H1 (cell line): ENCODE measurements at regions not wholly inside any gene's neighbourhood (a gene's known extent, or its start where the extent isn't known, plus 50 kb on each side); places are given as distances from the start of the nearest gene placed in this dataset.

Source experiments
- CTCF ChIA-PET: fragments of 300-600 bp; sonication (Branson Sonifier 250); formaldehyde crosslinking; loops from one replicate; lab custom pipeline; 2021; ENCODE audit not compliant: partially characterized antibody; lab: Charles Lee
- POLR2A ChIA-PET: fragments of 300-600 bp; sonication (Branson Sonifier 250); formaldehyde crosslinking; loops from one replicate; lab custom pipeline; 2021; ENCODE audit warnings: inconsistent platforms; ENCODE audit not compliant: partially characterized antibody; lab: Charles Lee
- DNase-seq, 2 experiments: peaks; one replicate each; pipeline versions ENCODE4 v3.0.0 to v3.0.0-alpha.2; 2010 to 2022; ENCODE audit warnings: low spot score in 2 of 2, low read depth in 1 of 2, mixed read lengths in 1 of 2
- FAIRE-seq: peaks from 2 replicates; lab custom pipeline; 2011; peaks lifted over from hg19 to GRCh38; lab: Jason Lieb, UNC
- H2AFZ ChIP-seq: 2 replicates; pipeline ENCODE4 v1.8.1; 2012; ENCODE audit warnings: low read length, inconsistent platforms
- H2AK5ac ChIP-seq: 2 replicates; pipeline ENCODE4 v1.6.1; 2013; ENCODE audit warnings: low read depth, low read length
- H2BK120ac ChIP-seq: replicated peaks from 2 replicates; pipeline ENCODE3; 2013; ENCODE audit warnings: low read depth, low read length, inconsistent platforms
- H2BK12ac ChIP-seq: 2 replicates; pipeline ENCODE4 v1.6.1; 2013; ENCODE audit warnings: low read depth, low read length
- H2BK15ac ChIP-seq: 2 replicates; pipeline ENCODE4 v1.6.1; 2013; ENCODE audit warnings: low read length
- H2BK20ac ChIP-seq: 2 replicates; pipeline ENCODE4 v1.6.1; 2013; ENCODE audit warnings: low read length
- H2BK5ac ChIP-seq: 2 replicates; pipeline ENCODE4 v1.6.1; 2013; ENCODE audit warnings: low read depth, low read length
- H3K14ac ChIP-seq: 2 replicates; pipeline ENCODE4 v1.6.1; 2013; ENCODE audit warnings: inconsistent platforms; ENCODE audit not compliant: insufficient read length
- H3K18ac ChIP-seq: 2 replicates; pipeline ENCODE4 v1.6.1; 2013; ENCODE audit warnings: low read length; ENCODE audit errors: extremely low read depth
- H3K23ac ChIP-seq: 2 replicates; pipeline ENCODE4 v1.6.1; 2013; ENCODE audit warnings: inconsistent platforms; ENCODE audit not compliant: insufficient read length
- H3K23me2 ChIP-seq: 2 replicates; pipeline ENCODE4 v1.6.1; 2013; ENCODE audit warnings: low read depth, low read length
- H3K27ac ChIP-seq: 2 replicates; pipeline ENCODE4 v1.6.1; 2011; ENCODE audit warnings: low read depth, low read length, inconsistent platforms
- H3K27me3 ChIP-seq, 4 experiments: replicated peaks in 1 of 4; 1 replicate in 1 of 4; 2 replicates in 3 of 4; pipeline versions ENCODE4 v1.6.1 to v1.8.1; 2011 to 2013; ENCODE audit warnings: low read length in 3 of 4, mild to moderate bottlenecking in 3 of 4, inconsistent platforms in 2 of 4, mixed read lengths in 2 of 4, moderate library complexity in 1 of 4; ENCODE audit not compliant: control insufficient read depth in 3 of 4, insufficient read depth in 3 of 4; ENCODE audit errors: extremely low read depth in 1 of 4
- H3K36me3 ChIP-seq, 4 experiments: 2 replicates each; pipeline versions ENCODE4 v1.6.1 to v1.8.1; 2011 to 2013; ENCODE audit warnings: mild to moderate bottlenecking in 4 of 4, low read length in 3 of 4, moderate library complexity in 2 of 4, control low read depth in 1 of 4, inconsistent platforms in 1 of 4; ENCODE audit not compliant: insufficient read depth in 4 of 4, control insufficient read depth in 2 of 4
- H3K4ac ChIP-seq: replicated peaks from 2 replicates; pipeline ENCODE3; 2013; ENCODE audit warnings: low read length, low read depth, mixed read lengths, inconsistent platforms; ENCODE audit not compliant: insufficient read length
- H3K4me1 ChIP-seq, 4 experiments: replicated peaks in 1 of 4; 1 replicate in 1 of 4; 2 replicates in 3 of 4; pipeline versions ENCODE4 v1.6.1 to v1.8.1; 2011 to 2013; ENCODE audit warnings: low read length in 3 of 4, inconsistent platforms in 2 of 4, mixed read lengths in 1 of 4; ENCODE audit not compliant: insufficient read depth in 4 of 4, control insufficient read depth in 3 of 4
- H3K4me2 ChIP-seq, 2 experiments: 2 replicates each; pipeline versions ENCODE4 v1.6.1 to v1.8.1; 2011 to 2013; ENCODE audit warnings: low read depth in 2 of 2, low read length in 2 of 2, control low read depth in 1 of 2, inconsistent platforms in 1 of 2, mild to moderate bottlenecking in 1 of 2; ENCODE audit not compliant: insufficient read depth in 1 of 2
- H3K4me3 ChIP-seq, 4 experiments: fragments of 200-600, 300-600 bp in 1 of 4; sonication (generic), shearing (Covaris generic), sonication (Bioruptor Twin) in 1 of 4; 2 replicates each; pipeline versions ENCODE4 v1.5.1 to v1.8.1; 2011 to 2016; ENCODE audit warnings: low read length in 4 of 4, low read depth in 3 of 4, control low read depth in 2 of 4, inconsistent platforms in 2 of 4, mild to moderate bottlenecking in 2 of 4, mixed read lengths in 1 of 4, moderate library complexity in 1 of 4; ENCODE audit not compliant: insufficient read depth in 2 of 4; ENCODE audit errors: extremely low read depth in 1 of 4
- H3K56ac ChIP-seq: replicated peaks from 2 replicates; pipeline ENCODE3; 2013; ENCODE audit warnings: low read depth, mild to moderate bottlenecking, mixed read lengths, low read length, inconsistent platforms; ENCODE audit not compliant: insufficient read length
- H3K79me1 ChIP-seq: 2 replicates; pipeline ENCODE4 v1.6.1; 2013; ENCODE audit warnings: low read depth, low read length, control low read depth
- H3K79me2 ChIP-seq, 2 experiments: 2 replicates each; pipeline versions ENCODE4 v1.6.1 to v1.8.1; 2012 to 2013; ENCODE audit warnings: low read length in 2 of 2, mild to moderate bottlenecking in 2 of 2, inconsistent platforms in 1 of 2; ENCODE audit not compliant: insufficient read depth in 2 of 2, control insufficient read depth in 1 of 2
- H3K9ac ChIP-seq, 4 experiments: replicated peaks in 1 of 4; 1 replicate in 1 of 4; 2 replicates in 3 of 4; pipeline versions ENCODE4 v1.6.1 to v1.8.1; 2011 to 2013; ENCODE audit warnings: low read depth in 3 of 4, low read length in 3 of 4, control low read depth in 2 of 4, mild to moderate bottlenecking in 2 of 4, moderate library complexity in 2 of 4, inconsistent platforms in 1 of 4; ENCODE audit errors: extremely low read depth in 1 of 4
- H3K9me3 ChIP-seq, 2 experiments: 2 replicates each; pipeline versions ENCODE4 v1.6.1 to v1.8.1; 2012 to 2013; ENCODE audit warnings: mild to moderate bottlenecking in 2 of 2, moderate library complexity in 2 of 2, control low read depth in 1 of 2, inconsistent platforms in 1 of 2, low read depth in 1 of 2, low read length in 1 of 2, mixed read lengths in 1 of 2; ENCODE audit not compliant: insufficient read depth in 2 of 2
- H4K20me1 ChIP-seq, 2 experiments: replicated peaks in 1 of 2; 2 replicates each; pipeline versions ENCODE3 to v1.8.1; 2011 to 2013; ENCODE audit warnings: inconsistent platforms in 2 of 2, low read length in 2 of 2, mild to moderate bottlenecking in 1 of 2; ENCODE audit not compliant: insufficient read depth in 2 of 2, control insufficient read depth in 1 of 2
- H4K5ac ChIP-seq: 2 replicates; pipeline ENCODE4 v1.6.1; 2013; ENCODE audit warnings: low read length, low read depth, mixed read lengths, inconsistent platforms; ENCODE audit not compliant: insufficient read length
- H4K8ac ChIP-seq: 2 replicates; pipeline ENCODE4 v1.8.0; 2013; ENCODE audit warnings: mild to moderate bottlenecking, moderate library complexity, low read length, inconsistent platforms; ENCODE audit not compliant: insufficient read depth; ENCODE audit errors: extremely low read depth
- H4K91ac ChIP-seq: replicated peaks from 2 replicates; pipeline ENCODE3; 2013; ENCODE audit warnings: low read length, mixed read lengths, inconsistent platforms; ENCODE audit not compliant: insufficient read length
- FOSL1 ChIP-seq: IDR thresholded peaks from 2 replicates; pipeline ENCODE4 v1.6.1; 2011; ENCODE audit warnings: mild to moderate bottlenecking, low read depth, low read length, moderate library complexity; ENCODE audit not compliant: insufficient read depth
- JUND ChIP-seq: IDR thresholded peaks from 2 replicates; pipeline ENCODE4 v1.6.1; 2011; ENCODE audit warnings: mild to moderate bottlenecking, improper control_type of control experiment, low read length
- RXRA ChIP-seq: IDR thresholded peaks from 2 replicates; pipeline ENCODE4 v1.6.1; 2011; ENCODE audit warnings: low read depth, mild to moderate bottlenecking, low read length, moderate library complexity; ENCODE audit not compliant: insufficient read depth
- SP1 ChIP-seq: IDR thresholded peaks from 2 replicates; pipeline ENCODE4 v1.6.1; 2011; ENCODE audit warnings: low read depth, low read length
- SP4 ChIP-seq: IDR thresholded peaks from 2 replicates; pipeline ENCODE4 v1.6.1; 2012; ENCODE audit warnings: low read length, inconsistent platforms
- TAF1 ChIP-seq: IDR thresholded peaks from 2 replicates; pipeline ENCODE4 v1.6.1; 2011; ENCODE audit warnings: mild to moderate bottlenecking, low read depth, low read length
- TAF7 ChIP-seq: optimal IDR thresholded peaks from 2 replicates; pipeline ENCODE3; 2011; ENCODE audit warnings: low read depth, mild to moderate bottlenecking, inconsistent platforms, low read length, moderate library complexity, borderline replicate concordance
- WGBS, 2 experiments: shearing (Covaris generic) in 1 of 2; methylation state at CpG; one replicate each; pipeline versions ENCODE4 v1.1.6 to v1.1.7; 2013 to 2015; ENCODE audit warnings: low lambda C conversion rate in 2 of 2, mixed read lengths in 2 of 2, inconsistent platforms in 1 of 2, low coverage in 1 of 2, missing lambda C conversion rate in 1 of 2; ENCODE audit not compliant: insufficient replicate concordance in 2 of 2, insufficient coverage in 1 of 2, insufficient read length in 1 of 2; ENCODE audit errors: extremely low coverage in 1 of 2, missing lambda C conversion rate in 1 of 2; 5-methylcytosine and 5-hydroxymethylcytosine counted together

DNA sequence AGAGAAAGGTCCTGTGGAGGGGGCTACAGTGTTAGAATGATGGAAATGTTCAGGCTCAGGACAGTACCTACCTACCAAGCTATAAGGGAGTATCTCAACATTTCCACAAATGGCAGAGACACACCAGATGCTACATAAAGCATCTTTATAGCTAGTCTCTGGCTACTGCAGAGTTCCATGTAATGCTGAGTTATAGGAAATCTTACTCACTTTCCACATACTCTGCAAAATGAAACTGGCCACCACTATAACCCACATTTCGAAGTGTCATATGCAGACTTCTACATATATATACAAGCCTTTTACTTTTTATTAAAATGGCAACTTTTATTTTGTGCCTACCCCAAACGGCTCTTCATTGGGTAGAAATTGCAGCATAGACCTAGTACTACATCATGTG lies 85.5 kb downstream of the FAS start:
- Histone ChIP-seq H3K27ac (no peak overlapping the region), H3K4me2 (no peak overlapping the region), H3K14ac (no peak overlapping the region), H2AFZ (no peak overlapping the region), H2BK120ac (no peak overlapping the region), H4K5ac (no peak overlapping the region), H2BK15ac (no peak overlapping the region), H3K9me3 (no peaks in the 10 kb centered on the region), H3K79me2 (no peaks in the 10 kb centered on the region), H2BK12ac (no peak overlapping the region), H4K91ac (no peak overlapping the region), H3K23ac (no peak overlapping the region), H3K36me3 (no peaks in the 10 kb centered on the region), H3K4me3 (no peak overlapping the region), H3K4ac (no peak overlapping the region), H3K18ac (no peak overlapping the region), H2BK20ac (no peak overlapping the region), H3K4me1 (no peaks in the 10 kb centered on the region), H3K9ac (no peak overlapping the region), H2BK5ac (no peak overlapping the region), H4K8ac (no peak overlapping the region), H2AK5ac (no peak overlapping the region), H3K23me2 (no peaks in the 10 kb centered on the region), H3K56ac (no peak overlapping the region), H3K79me1 (no peaks in the 10 kb centered on the region), H3K27me3 (no peaks in the 10 kb centered on the region), H4K20me1 (no peaks in the 10 kb centered on the region)
- no peak for FAIRE-seq
- WGBS, 2 experiments = 98% methylated on average over 2 of the region's 2 CpGs; no CpG with 5 or more reads in 1 of the 2 experiments
- CTCF ChIA-PET = interaction anchor here (1.4 kb wide), 2 partner anchors 15 to 142 kb away, joined by 3 to 4 read pairs; no protein-coding TSS in a partner anchor
- POLR2A ChIA-PET = interaction anchor here (1.0 kb wide), 1 partner anchor 10 kb away, joined by 4 read pairs; no protein-coding TSS in a partner anchor
- no peak for DNase-seq
- TF ChIP-seq TAF7 (no peak), SP4 (no peak), FOSL1 (no peak), TAF1 (no peak), SP1 (no peak), JUND (no peak), RXRA (no peak)
